ENCODE measurements at regions not wholly inside any gene's neighbourhood (a gene's known extent, or its start where the extent isn't known, plus 50 kb on each side); places are given as distances from the start of the nearest gene placed in this dataset.
"Not testable (repeated sequence)": the region's sequence is repeated elsewhere in the genome, so short reads cannot be mapped to it uniquely, and the experiment has no call there.

DNA sequence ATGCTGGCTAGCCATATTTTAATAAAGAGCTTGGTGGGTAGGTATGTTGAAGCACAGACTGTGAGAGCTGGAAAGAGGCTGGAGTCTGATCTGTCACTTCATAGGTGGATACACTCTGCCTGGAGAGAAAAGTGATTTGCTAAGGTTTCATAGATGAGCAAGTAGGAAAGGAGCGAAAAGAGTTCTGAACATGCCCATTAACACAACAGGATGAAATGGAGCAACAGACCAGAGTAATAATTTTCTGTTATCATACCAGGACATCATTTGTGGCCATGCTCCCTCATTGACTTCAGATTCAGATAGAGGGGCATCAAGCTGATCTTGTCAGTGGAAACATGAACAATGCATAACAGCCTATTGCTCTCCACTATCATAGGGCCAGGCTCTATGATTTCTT is 452.9 kb downstream of the JRKL start:
- intact Hi-C loops (cut with DNase I), result no loop called here
- TF ChIP-seq CTCF (IDR thresholded peaks at IDR 0.05) (no peak), POLR2A (IDR thresholded peaks at IDR 0.05) (no peak)
- DNase-seq, result no peak
- 92 to 100% methylated on average over 1 of the region's 1 CpG for WGBS, 2 donors
- H3K27ac ChIP-seq, result no peak overlapping the region
- H3K9me3 ChIP-seq, result no peaks in the 10 kb centered on the region
- H3K4me3 ChIP-seq, result no peak overlapping the region
- H3K36me3 ChIP-seq, result no peaks in the 10 kb centered on the region
- no peaks in the 10 kb centered on the region for H3K4me1 ChIP-seq
- no peaks in the 10 kb centered on the region for H3K27me3 ChIP-seq

GRCh38 chr11:96854425-96854824 is 464.6 kb downstream of the JRKL start:
- Histone ChIP-seq H3K9me3 (no peaks in the 10 kb centered on the region), H3K27me3 (no peaks in the 10 kb centered on the region), H3K36me3 (no peaks in the 10 kb centered on the region), H3K27ac (no peak overlapping the region), H3K4me3 (no peak overlapping the region), H3K4me1 (no peaks in the 10 kb centered on the region)
- no peak for DNase-seq
- TF ChIP-seq CTCF (IDR thresholded peaks at IDR 0.05), result no peak
- TF ChIP-seq POLR2A (IDR thresholded peaks at IDR 0.05), result no peak
- intact Hi-C loops (cut with DNase I), result no loop called here
- WGBS, 2 donors, result 54 to 59% methylated on average over 3 of the region's 3 CpGs

DNA sequence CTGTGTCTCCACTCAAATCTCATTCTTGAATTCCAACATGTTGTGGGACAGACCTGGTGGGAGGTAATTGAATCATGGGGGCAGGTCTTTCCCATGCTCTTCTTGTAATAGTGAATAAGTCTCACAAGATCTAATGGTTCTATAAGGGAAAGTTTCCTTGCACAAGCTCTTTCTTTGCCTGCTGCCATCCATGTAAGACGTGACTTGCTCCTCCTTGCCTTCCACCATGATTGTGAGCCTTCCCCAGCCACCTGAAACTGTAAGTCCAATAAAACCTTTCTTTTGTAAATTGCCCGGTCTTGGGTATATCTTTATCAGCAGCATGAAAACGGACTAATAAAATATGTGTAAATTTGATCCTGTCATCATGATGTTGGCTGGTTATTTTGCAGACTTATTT is 471.9 kb downstream of the JRKL start:
- DNase-seq; H3K27ac ChIP-seq; H3K27me3 ChIP-seq; H3K4me3 ChIP-seq; H3K36me3 ChIP-seq; H3K9me3 ChIP-seq; intact Hi-C loops (cut with DNase I); H3K4me1 ChIP-seq: not testable (repeated sequence)
- 67 to 83% methylated on average over 3 of the region's 3 CpGs for WGBS, 2 donors

DNA sequence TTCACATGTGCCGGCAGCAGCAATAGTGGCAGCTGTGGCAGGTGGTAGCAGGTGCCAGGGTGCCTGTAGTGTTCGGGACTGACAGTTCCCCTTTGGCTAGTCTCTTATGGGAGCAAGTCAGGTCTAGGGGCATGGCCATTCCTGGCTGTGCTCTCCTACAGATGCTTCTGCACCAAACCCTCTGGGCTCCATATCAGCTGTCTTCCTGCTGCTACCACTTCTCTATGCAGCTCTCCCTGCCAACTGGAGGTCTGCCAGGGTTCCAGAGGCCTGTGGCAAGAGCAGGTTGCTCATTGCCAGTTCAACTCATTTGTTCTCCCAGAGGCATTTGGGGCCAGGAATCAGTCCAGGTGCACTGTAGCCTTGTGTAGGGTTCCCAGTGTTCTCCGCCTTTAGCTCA is 473.7 kb downstream of the JRKL start:
- Histone ChIP-seq H3K36me3 (no peaks in the 10 kb centered on the region), H3K9me3 (no peaks in the 10 kb centered on the region), H3K4me1 (no peaks in the 10 kb centered on the region), H3K27ac (no peak overlapping the region), H3K4me3 (no peak overlapping the region), H3K27me3 (no peaks in the 10 kb centered on the region)
- intact Hi-C loops (cut with DNase I), result no loop called here
- no peak for DNase-seq
- whole genome bisulfite sequencing, 2 donors, result 90 to 94% methylated on average over 2 to 3 of the region's 3 CpGs
- no peak for TF ChIP-seq POLR2A (IDR thresholded peaks at IDR 0.05)
- no peak for TF ChIP-seq CTCF (IDR thresholded peaks at IDR 0.05)

- no peak for DNase-seq
- Histone ChIP-seq H3K4me3 (no peak overlapping the region), H3K27ac (no peak overlapping the region), H3K4me1 (no peaks in the 10 kb centered on the region), H3K9me3 (no peaks in the 10 kb centered on the region), H3K36me3 (no peaks in the 10 kb centered on the region), H3K27me3 (no peaks in the 10 kb centered on the region)
- intact Hi-C loops (cut with DNase I), result no loop called here
- WGBS, 2 donors, result 56 to 63% methylated on average over 2 of the region's 2 CpGs
- no peak for TF ChIP-seq CTCF (IDR thresholded peaks at IDR 0.05)
- no peak for TF ChIP-seq POLR2A (IDR thresholded peaks at IDR 0.05)
These were observed 475.2 kb downstream of the JRKL start for GRCh38 chr11:96865020-96865419.

GRCh38 chr11:96869207-96869606 is 479.4 kb downstream of the JRKL start:
- no peak for DNase-seq
- Histone ChIP-seq H3K9me3 (no peaks in the 10 kb centered on the region), H3K27me3 (no peaks in the 10 kb centered on the region), H3K4me3 (no peak overlapping the region), H3K27ac (no peak overlapping the region), H3K36me3 (no peaks in the 10 kb centered on the region), H3K4me1 (no peaks in the 10 kb centered on the region)
- intact Hi-C loops (cut with DNase I), result no loop called here
- TF ChIP-seq CTCF (IDR thresholded peaks at IDR 0.05), result no peak
- TF ChIP-seq POLR2A (IDR thresholded peaks at IDR 0.05), result no peak

Data from esophagus squamous epithelium (tissue), 5 donors.